GM21390 (cell line): ENCODE measurements at regions not wholly inside any gene's neighbourhood (a gene's known extent, or its start where the extent isn't known, plus 50 kb on each side); places are given as distances from the start of the nearest gene placed in this dataset.

Experiments
- ATAC-seq: cut with Tn5 transposase; IDR thresholded peaks from one replicate; pipeline ENCODE4 v1.9.1; 2021; ENCODE audit not compliant: unreplicated experiment

GRCh38 chr2:121085801-121086200, 199.2 kb downstream of the TFCP2L1 start:
- no peak for ATAC-seq

- no peak for ATAC-seq
Observed at GRCh38 chr2:121086450-121086849, 198.6 kb downstream of the TFCP2L1 start.

- no peak for ATAC-seq
Observed at GRCh38 chr2:121087117-121087516, 197.9 kb downstream of the TFCP2L1 start.

- ATAC-seq = no peak
Observed at GRCh38 chr2:121088251-121089165, 196.5 kb downstream of the TFCP2L1 start.

- ATAC-seq = no peak
Observed at GRCh38 chr2:121089166-121089510, 195.9 kb downstream of the TFCP2L1 start.

GRCh38 chr2:121090088-121090715, 194.8 kb downstream of the TFCP2L1 start:
- ATAC-seq = no peak

GRCh38 chr2:121092095-121092494, 192.9 kb downstream of the TFCP2L1 start:
- no peak for ATAC-seq

- ATAC-seq = no peak
Observed at GRCh38 chr2:121093692-121094091, 191.3 kb downstream of the TFCP2L1 start.

- no peak for ATAC-seq
Observed at GRCh38 chr2:121094101-121094500, 190.9 kb downstream of the TFCP2L1 start.

GRCh38 chr2:121094845-121095244, 190.2 kb downstream of the TFCP2L1 start:
- no peak for ATAC-seq

- peak; percentile 63 for ATAC-seq
Observed at GRCh38 chr2:121095257-121096080, 189.5 kb downstream of the TFCP2L1 start.

GRCh38 chr2:121096611-121097010, 188.4 kb downstream of the TFCP2L1 start:
- ATAC-seq = no peak

- ATAC-seq = no peak
Observed at GRCh38 chr2:121098556-121098955, 186.4 kb downstream of the TFCP2L1 start.

GRCh38 chr2:121099329-121100290, 185.4 kb downstream of the TFCP2L1 start:
- no peak for ATAC-seq

GRCh38 chr2:121101093-121101715, 183.8 kb downstream of the TFCP2L1 start:
- ATAC-seq = no peak

- no peak for ATAC-seq
Observed at GRCh38 chr2:121102941-121103340, 182.1 kb downstream of the TFCP2L1 start.

- no peak for ATAC-seq
Observed at GRCh38 chr2:121103960-121104359, 181.0 kb downstream of the TFCP2L1 start.

GRCh38 chr2:121104721-121105141, 180.3 kb downstream of the TFCP2L1 start:
- no peak for ATAC-seq

GRCh38 chr2:121110924-121111323, 174.1 kb downstream of the TFCP2L1 start:
- ATAC-seq = no peak

- ATAC-seq = no peak
Observed at GRCh38 chr2:121118951-121119350, 166.1 kb downstream of the TFCP2L1 start.
